Esophagus muscularis mucosa (tissue), 4 donors: ENCODE measurements at regions not wholly inside any gene's neighbourhood (a gene's known extent, or its start where the extent isn't known, plus 50 kb on each side); places are given as distances from the start of the nearest gene placed in this dataset.
A peak's percentile ranks its signal among the peaks of the same experiment; 100 is the strongest.

ENCODE experiments used
- DNase-seq: peaks from one replicate; pipeline ENCODE4 v3.0.0-alpha.2; 2017; ENCODE audit errors: extremely low spot score
- H3K27ac ChIP-seq, 4 donors: fragments of 200-600 bp; sonication (generic); replicated peaks in 1 of 4; 1 replicate in 3 of 4; 2 replicates in 1 of 4; pipeline ENCODE4 v1.5.1; 2016 to 2019; ENCODE audit warnings: mild to moderate bottlenecking in 1 of 4
- H3K27me3 ChIP-seq, 4 donors: fragments of 200-600 bp; sonication (generic); one replicate each; pipeline versions ENCODE4 v1.5.1 to v1.6.0; 2016 to 2019
- H3K36me3 ChIP-seq, 4 donors: fragments of 200-600 bp; sonication (generic); one replicate each; pipeline ENCODE4 v1.5.1; 2016 to 2019
- H3K4me1 ChIP-seq, 4 donors: fragments of 200-600 bp; sonication (generic); one replicate each; pipeline ENCODE4 v1.5.1; 2016 to 2019
- H3K4me3 ChIP-seq, 4 donors: fragments of 200-600 bp; sonication (generic); 1 replicate in 2 of 4; 2 replicates in 2 of 4; pipeline ENCODE4 v1.5.1; 2016 to 2019; ENCODE audit warnings: mild to moderate bottlenecking in 4 of 4, moderate library complexity in 1 of 4
- H3K9me3 ChIP-seq, 4 donors: fragments of 200-600 bp; sonication (generic); 1 replicate in 3 of 4; 2 replicates in 1 of 4; pipeline ENCODE4 v1.5.1; 2016 to 2019
- CTCF ChIP-seq, 3 experiments: fragments of 200-600 bp in 2 of 3; fragments of 450-650 bp in 1 of 3; sonication (generic) in 2 of 3; IDR thresholded peaks; one replicate each; pipeline ENCODE4 v1.5.1; 2017 to 2019; ENCODE audit warnings: antibody characterized with exemption in 3 of 3, mild to moderate bottlenecking in 2 of 3, moderate library complexity in 1 of 3
- EP300 ChIP-seq: sonication (generic); formaldehyde crosslinking; IDR thresholded peaks from one replicate; pipeline ENCODE4 v1.6.1; 2017; ENCODE audit warnings: antibody characterized with exemption
- POLR2A ChIP-seq: fragments of 450-650 bp; IDR thresholded peaks from one replicate; pipeline ENCODE4 v1.6.1; 2017; ENCODE audit warnings: antibody characterized with exemption, moderate library complexity, mild to moderate bottlenecking, low read depth
- POLR2AphosphoS5 ChIP-seq, 2 donors: sonication (generic); formaldehyde crosslinking; IDR thresholded peaks; one replicate each; pipeline ENCODE4 v1.6.1; 2017; ENCODE audit warnings: antibody characterized with exemption in 2 of 2
- whole genome bisulfite sequencing: methylation state at CpG from one replicate; pipeline ENCODE4 v1.1.5; 2018; 5-methylcytosine and 5-hydroxymethylcytosine counted together
- intact Hi-C: fragments of 100-400 bp; cut with DNase I; formaldehyde crosslinking; loops from one replicate; pipeline ENCODE4 v1.15.1; 2023

- 90% methylated on average over 2 of the region's 12 CpGs for WGBS
- TF ChIP-seq EP300 (no peak), CTCF (IDR thresholded peaks at IDR 0.05) (no peak), POLR2AphosphoS5 (IDR thresholded peaks at IDR 0.05) (no peak), POLR2A (no peak)
- Histone ChIP-seq H3K4me3 (no peak overlapping the region), H3K27me3 (peaks cover 0 to 53% (median 0%) of the 10 kb centered on the region in 4 donors), H3K4me1 (no peaks in the 10 kb centered on the region), H3K36me3 (no peaks in the 10 kb centered on the region), H3K9me3 (peaks cover 0 to under 1% (median 0%) of the 10 kb centered on the region in 4 donors), H3K27ac (no peak overlapping the region)
- DNase-seq, result peak; percentile 72
- intact Hi-C loops, result no loop called here
These were observed 885.6 kb downstream of the BRD1 start for GRCh38 chr22:48941903-48942575.

- intact Hi-C loops, result no loop called here
- peak; percentile 86 for DNase-seq
- Histone ChIP-seq H3K27ac (no peak overlapping the region), H3K4me3 (no peak overlapping the region), H3K27me3 (peaks cover 0 to 54% (median 0%) of the 10 kb centered on the region in 4 donors), H3K4me1 (no peaks in the 10 kb centered on the region), H3K9me3 (peaks cover 0 to 4% (median 0%) of the 10 kb centered on the region in 4 donors), H3K36me3 (no peaks in the 10 kb centered on the region)
- WGBS, result 70% methylated on average over 13 of the region's 23 CpGs
- TF ChIP-seq CTCF (IDR thresholded peaks at IDR 0.05), result no peak
- no peak for TF ChIP-seq EP300
- TF ChIP-seq POLR2A, result no peak
- TF ChIP-seq POLR2AphosphoS5 (IDR thresholded peaks at IDR 0.05), result no peak
These were observed 886.4 kb downstream of the BRD1 start for GRCh38 chr22:48941033-48941902.

- H3K27ac ChIP-seq, result no peak overlapping the region
- intact Hi-C loops, result no loop called here
- TF ChIP-seq POLR2AphosphoS5 (IDR thresholded peaks at IDR 0.05) (no peak), EP300 (no peak), POLR2A (no peak), CTCF (IDR thresholded peaks at IDR 0.05) (no peak)
- H3K4me1 ChIP-seq, result no peaks in the 10 kb centered on the region
- no peaks in the 10 kb centered on the region for H3K36me3 ChIP-seq
- no peak overlapping the region for H3K4me3 ChIP-seq
- DNase-seq, result peak; percentile 64
- whole genome bisulfite sequencing, result 74% methylated on average over 14 of the region's 20 CpGs
- H3K9me3 ChIP-seq, result peaks cover 0 to 4% (median 0%) of the 10 kb centered on the region in 4 donors
- peaks cover 0 to 53% (median 0%) of the 10 kb centered on the region in 4 donors for H3K27me3 ChIP-seq
These were observed 887.2 kb downstream of the BRD1 start for GRCh38 chr22:48940266-48941032.

GRCh38 chr22:48939441-48940265 lies 888.0 kb downstream of the BRD1 start:
- intact Hi-C loops, result no loop called here
- H3K27ac ChIP-seq, result no peak overlapping the region
- H3K4me3 ChIP-seq, result no peak overlapping the region
- DNase-seq, result peak; percentile 70
- 68% methylated on average over 22 of the region's 31 CpGs for WGBS
- H3K27me3 ChIP-seq, result peaks cover 0 to 45% (median 0%) of the 10 kb centered on the region in 4 donors
- H3K36me3 ChIP-seq, result no peaks in the 10 kb centered on the region
- no peaks in the 10 kb centered on the region for H3K4me1 ChIP-seq
- H3K9me3 ChIP-seq, result peaks cover 0 to 9% (median 3%) of the 10 kb centered on the region in 4 donors
- TF ChIP-seq POLR2AphosphoS5 (IDR thresholded peaks at IDR 0.05) (no peak), CTCF (IDR thresholded peaks at IDR 0.05) (no peak), EP300 (no peak), POLR2A (no peak)
